PC-3 (cell line): ENCODE measurements at regions not wholly inside any gene's neighbourhood (a gene's known extent, or its start where the extent isn't known, plus 50 kb on each side); places are given as distances from the start of the nearest gene placed in this dataset.

Source experiments
- CTCF ChIP-seq: fragments of 300-600 bp; sonication (generic); conservative IDR thresholded peaks from 2 replicates; pipeline ENCODE4 v1.5.1; 2017; ENCODE audit warnings: antibody characterized with exemption, low read depth, mild to moderate bottlenecking, low read length
- EZH2 ChIP-seq: fragments of 300-600 bp; sonication (generic); IDR thresholded peaks from one replicate; pipeline ENCODE4 v1.6.1; 2017; ENCODE audit warnings: antibody characterized with exemption, mild to moderate bottlenecking, low read length; ENCODE audit not compliant: unreplicated experiment
- EZH2phosphoT487 ChIP-seq: fragments of 300-600 bp; sonication (generic); IDR thresholded peaks from 2 replicates; pipeline ENCODE4 v1.6.1; 2018; ENCODE audit warnings: mild to moderate bottlenecking, antibody characterized with exemption, low read length, borderline replicate concordance

GRCh38 chr13:100946588-100946987 lies 272.0 kb upstream of the TMTC4 start:
- TF ChIP-seq EZH2phosphoT487: no peak
- no peak for TF ChIP-seq CTCF
- TF ChIP-seq EZH2: no peak
